HG02798 (cell line): ENCODE measurements at regions not wholly inside any gene's neighbourhood (a gene's known extent, or its start where the extent isn't known, plus 50 kb on each side); places are given as distances from the start of the nearest gene placed in this dataset.

ENCODE experiments used
- ATAC-seq: cut with Tn5 transposase; IDR thresholded peaks from one replicate; pipeline ENCODE4 v1.9.1; 2021; ENCODE audit warnings: mild to moderate bottlenecking; ENCODE audit not compliant: unreplicated experiment, poor library complexity

DNA sequence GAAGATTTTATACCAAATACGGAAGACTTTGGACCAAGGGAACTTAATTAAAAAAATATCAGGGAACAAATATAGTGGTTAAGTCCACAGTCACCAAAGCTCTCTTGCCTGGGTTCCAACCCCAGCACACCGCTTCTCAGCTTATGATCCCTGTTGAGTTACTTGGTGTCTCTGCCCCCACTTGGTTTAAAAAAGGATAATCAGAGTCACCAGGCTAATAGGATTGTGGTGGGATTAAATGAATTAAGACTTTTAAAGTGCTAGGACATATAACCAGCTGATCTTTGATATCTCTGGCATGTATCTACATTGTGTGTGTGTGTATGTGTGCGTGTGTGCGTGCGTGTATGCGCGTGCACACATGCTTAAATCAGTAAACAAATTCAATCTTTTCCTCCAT is 474.7 kb upstream of the DAB1 start:
- ATAC-seq: no peak

DNA sequence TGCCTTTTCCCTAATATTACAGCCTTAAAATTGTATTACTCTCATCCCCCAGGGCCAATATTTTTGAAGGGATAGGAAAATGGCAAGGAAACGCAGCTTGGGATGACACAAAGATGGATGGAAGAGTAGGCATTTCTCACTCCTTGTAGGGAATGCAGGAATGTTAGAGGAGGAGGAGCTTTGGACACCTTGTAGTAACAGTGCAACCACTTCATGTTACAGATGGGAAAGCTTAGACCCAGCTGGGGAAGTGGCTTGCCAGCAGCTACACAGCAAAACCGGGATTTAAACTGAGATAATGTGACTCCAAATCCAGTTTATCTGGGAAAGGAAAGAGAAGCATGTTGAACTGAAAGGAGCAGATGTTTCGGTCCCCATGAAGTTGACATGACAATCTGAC is 473.7 kb upstream of the DAB1 start:
- no peak for ATAC-seq

DNA sequence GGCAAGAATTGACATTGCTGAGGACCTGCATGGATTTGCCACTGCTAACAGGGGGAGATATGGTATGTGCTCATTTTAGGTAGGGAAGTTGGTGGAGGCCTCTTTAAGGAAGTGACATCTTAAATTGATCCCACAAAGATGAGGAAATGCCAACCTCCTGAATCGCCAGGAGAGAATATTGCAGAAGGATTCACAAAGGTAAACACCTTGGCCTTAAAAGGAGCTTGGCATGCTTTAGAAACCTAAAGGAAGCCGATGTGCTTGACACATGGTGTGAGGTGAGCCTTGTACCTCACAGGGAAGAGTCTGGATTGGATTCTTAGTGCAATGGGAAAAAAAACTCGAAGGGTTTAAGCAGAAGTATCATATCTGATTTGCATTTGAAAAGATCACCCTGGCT is 470.5 kb upstream of the DAB1 start:
- ATAC-seq: no peak

DNA sequence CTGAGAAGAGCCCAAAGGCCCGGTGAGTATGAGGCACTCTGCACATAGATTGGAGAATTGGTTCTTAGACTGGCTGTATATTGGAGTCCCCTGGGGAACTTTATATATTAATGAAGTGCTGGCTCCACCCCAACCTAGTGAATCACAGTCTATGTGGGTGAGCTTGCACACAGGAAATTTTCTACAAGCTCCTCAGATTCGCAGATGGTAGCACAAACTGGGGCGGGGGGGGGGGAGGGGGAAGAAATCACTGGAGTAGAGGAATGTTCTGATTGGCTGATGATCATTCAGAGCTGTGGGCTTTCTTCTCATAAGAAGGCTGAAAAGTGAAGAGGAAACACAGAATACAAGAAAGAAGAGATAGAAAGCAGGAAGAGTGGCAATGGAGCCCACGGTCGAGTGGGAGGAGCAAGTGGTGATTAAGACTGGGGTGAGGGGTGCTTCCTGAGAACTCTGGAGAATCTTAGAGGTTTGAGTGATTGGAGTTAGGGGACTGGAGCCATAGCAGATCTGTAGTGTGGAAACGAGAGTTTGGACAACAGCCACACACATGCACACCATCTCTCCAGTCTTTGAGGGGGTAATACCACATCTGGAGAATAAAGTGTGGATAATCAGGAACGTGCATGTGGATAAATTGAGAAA is 465.9 kb upstream of the DAB1 start:
- ATAC-seq: no peak

DNA sequence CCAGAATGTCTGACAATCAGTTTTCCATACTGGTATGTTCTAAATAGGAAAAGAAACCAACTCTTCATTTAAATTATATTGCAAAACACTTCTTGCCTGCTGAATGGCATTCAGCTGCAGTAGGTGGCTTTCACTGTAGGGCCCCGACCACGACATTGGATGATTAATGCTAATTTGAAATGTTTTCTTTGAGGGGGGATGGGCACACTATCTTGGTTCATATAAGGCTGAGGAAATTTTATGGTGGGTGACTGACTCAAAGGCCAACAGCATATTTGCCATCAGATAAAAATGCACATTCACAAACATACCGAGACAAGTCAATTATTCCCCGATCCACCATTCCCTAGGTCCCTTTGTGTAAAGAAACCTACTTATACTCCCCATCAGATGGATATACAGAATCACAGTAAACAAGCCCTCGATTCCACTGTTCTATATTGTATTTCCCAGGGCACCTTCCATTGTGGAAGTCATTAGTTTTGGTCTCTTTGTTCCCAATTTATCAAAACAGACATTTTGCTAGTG is 464.2 kb upstream of the DAB1 start:
- no peak for ATAC-seq

DNA sequence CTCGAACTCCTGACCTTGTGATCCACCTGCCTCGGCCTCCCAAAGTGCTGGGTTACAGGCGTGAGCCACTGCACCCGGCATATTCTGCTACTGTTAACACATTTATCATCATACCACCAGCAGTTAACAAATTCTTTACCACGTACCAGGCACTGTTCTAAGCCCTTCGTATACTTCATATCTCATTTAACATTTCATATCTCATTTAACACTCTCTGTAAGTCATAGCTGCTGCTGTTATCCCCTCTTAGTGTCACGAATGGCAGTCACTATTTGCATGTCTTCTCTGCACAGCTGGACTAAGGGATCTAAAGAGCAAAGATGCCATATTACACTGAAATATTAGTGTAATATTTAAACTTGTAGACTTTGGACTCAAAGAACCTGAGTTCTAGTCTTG is 462.5 kb upstream of the DAB1 start:
- no peak for ATAC-seq

DNA sequence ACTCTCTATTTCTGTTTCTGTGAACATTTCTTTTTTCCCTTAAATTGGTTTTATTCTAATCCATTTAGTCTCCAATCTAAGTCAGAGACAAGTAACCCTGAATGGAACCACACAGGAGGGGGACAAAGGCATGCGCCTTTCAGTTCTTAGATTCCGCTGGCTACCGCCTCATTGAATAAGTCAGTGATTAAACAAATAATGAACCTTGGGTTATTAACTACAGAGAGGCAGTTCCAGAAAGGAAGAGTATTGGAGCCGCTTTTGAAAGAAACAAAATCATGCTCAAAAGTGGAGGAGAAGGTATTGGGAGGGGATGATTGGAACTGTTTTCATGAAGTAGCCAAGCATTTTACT is 459.8 kb upstream of the DAB1 start:
- ATAC-seq: no peak

DNA sequence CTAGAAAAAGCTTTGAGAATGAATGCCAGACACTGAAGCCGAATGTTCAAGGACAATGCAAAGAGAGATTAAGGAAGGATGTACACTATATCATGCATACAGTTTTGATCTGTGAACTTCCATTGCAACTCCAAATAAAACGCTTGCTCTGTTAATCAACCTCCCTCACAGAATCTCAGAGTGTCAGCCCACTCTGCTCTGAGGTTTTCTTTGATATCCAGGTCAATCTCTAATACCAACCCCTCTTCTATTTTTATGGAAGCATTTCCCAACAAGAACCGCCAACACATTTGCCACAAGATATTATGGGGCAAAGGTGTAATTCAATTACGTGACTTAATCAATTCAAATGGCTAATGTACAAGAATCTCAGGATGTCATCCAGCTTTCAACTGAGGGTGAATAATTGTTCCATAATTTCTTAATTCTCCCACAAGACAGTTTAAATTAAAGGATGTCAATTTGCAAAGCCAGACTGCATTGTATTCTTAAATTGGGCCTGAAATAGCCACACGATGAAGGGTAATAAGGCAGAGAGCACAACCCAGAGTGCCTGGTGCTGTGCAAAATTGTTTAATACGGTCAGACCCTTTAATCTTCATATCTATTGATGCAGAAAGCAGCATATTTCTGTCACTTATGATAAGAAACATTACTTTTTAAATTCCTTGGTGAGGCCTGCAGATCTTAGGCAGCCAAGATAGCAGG is 459.2 kb upstream of the DAB1 start:
- no peak for ATAC-seq

DNA sequence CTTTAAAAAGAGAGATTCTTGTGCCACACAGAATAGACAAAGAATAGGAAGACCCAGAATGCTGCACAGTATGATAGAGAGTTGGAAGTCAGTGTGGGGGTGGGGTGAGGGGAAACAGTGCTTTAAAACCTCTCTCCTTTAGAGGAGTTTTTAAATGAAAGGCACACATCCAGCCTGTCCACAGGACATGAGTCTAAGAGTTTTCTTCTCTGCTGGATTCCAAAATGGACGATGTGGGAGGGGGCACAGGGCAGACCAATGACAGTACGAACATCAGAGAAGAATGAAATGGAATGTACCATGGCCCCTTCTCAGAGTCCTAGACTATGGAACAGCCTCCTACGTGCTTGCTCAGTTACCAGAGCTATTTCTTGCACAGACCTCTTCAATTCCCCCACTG is 458.2 kb upstream of the DAB1 start:
- no peak for ATAC-seq

DNA sequence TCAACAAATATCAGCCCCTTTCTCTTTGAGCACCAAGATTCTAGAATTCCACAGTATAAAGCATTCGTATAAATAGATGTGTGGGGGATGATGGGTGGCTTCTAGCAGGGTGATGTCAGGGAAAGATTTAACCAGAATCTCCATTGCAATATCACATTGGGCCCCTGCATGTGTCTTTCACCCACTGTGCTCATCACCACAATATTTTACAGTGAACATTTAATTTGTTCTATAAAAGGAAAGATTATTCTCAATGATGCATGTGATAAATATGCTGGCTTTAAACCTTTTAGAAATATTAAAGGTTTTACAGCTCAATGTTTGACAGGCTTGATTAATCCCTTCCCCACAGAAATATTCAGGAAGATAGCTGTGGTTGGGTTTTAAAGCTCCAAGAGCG is 457.8 kb upstream of the DAB1 start:
- no peak for ATAC-seq

DNA sequence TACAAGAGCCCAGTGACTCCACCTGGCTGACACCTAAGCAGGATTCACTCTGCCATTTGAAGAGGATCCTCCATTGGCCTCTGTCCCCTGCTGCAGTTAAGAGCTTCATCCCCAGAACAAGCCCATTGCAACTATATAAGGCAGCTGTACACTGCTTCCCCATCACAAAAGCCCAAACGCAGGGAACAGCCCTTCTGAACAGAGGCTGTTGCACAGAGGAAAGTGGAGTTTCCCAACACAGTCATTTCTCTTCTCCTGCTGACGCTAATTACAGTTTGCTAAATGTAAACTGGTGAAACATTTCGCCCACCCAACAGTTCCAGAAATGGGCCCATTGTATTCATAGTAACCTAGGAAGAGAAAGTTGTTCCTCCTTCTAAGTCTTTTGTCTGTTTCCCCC is 455.8 kb upstream of the DAB1 start:
- no peak for ATAC-seq

DNA sequence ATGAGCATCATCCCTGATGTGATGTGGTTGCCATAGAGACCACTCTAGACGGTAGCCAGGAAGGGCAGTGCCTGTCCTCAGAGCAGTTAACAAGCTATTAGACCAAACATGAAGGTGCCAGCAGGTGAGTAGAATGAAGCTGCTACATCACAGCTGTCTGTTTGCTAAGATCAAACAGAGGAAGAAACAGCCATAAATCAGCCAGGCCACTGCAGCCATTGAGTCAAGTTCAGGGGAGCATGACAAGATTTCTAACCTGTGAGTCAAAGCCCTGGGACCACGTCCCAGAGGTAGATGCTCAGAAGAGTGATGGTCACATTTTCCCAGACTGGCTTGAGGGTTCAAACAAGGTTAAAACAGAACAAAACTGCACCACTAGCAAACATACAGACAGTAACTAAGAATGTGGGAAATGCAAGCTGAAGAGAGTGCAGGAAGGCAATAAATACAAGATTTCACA is 450.6 kb upstream of the DAB1 start:
- no peak for ATAC-seq

DNA sequence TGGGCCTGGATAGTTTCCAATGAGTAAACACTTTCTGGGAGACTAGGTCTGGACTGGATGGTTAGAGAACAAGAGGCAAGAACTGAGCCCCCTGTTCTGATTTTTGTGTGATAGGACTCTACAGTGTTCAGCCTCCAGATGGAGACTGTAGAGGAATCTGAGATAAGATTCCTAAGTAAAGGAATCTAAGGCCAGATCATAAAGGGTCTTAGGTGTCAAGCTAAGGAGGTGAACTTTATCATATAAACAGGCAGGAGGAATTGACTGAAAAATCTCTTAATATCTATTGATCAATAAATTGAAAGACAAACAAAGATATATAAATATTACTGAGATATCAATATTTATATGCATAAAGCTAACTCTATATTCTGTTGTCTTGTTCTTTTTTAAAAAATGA is 449.1 kb upstream of the DAB1 start:
- ATAC-seq: no peak

DNA sequence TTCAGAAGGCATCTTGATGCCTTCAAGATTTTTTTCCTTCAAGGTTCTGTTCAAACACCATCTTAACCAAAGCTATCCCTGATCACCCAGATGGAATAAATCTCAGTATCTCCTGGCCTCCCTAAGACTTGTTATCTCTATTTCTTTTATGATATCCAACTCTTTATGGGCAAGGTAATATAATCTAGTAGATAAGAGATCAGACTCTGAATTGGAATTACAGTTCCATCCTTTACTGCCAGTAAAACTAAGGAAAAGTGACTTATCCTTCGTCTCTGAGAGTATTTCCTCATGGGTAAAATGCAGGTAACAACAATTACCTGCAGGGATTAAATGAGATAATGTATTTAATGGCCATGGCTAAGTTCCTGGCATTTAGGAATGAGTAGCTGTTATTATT is 445.0 kb upstream of the DAB1 start:
- no peak for ATAC-seq

DNA sequence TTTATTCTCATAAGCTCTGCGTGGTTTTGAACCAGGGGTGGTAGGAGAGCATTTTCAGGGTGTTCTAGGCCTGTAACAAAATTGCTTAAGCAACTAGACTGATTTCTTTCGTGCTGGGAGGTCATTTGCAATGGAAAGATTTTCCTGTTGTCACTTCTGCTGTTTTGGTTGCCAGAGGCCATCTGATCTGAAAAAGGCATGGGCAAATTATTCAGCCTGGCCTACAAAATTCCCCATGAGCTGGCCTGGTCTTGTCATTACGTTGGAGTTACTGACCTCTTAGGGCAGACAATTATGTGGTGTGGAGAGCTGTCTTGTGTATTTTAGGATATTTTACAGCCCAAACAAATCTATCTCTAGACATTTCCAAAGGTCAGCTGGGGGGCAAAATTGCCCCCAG is 444.4 kb upstream of the DAB1 start:
- ATAC-seq: no peak

DNA sequence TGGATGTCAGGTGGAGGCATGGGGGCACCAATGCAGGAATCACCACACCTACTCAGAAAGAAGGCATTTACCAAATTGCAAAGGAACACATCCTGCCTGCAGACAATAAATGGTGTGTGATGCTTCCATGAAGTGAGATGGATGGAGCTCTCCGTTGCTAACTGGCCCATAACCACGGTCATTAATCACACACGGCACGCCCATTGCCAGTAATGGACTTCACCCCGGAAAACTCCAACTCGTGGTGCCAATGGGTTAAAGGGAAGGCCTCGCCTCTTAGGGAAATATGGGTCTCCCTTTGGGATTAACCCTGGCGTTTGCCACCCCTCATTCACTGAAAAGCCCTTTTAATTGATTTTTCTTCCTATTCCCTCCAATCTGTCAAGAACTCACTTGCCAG is 443.1 kb upstream of the DAB1 start:
- ATAC-seq: no peak

DNA sequence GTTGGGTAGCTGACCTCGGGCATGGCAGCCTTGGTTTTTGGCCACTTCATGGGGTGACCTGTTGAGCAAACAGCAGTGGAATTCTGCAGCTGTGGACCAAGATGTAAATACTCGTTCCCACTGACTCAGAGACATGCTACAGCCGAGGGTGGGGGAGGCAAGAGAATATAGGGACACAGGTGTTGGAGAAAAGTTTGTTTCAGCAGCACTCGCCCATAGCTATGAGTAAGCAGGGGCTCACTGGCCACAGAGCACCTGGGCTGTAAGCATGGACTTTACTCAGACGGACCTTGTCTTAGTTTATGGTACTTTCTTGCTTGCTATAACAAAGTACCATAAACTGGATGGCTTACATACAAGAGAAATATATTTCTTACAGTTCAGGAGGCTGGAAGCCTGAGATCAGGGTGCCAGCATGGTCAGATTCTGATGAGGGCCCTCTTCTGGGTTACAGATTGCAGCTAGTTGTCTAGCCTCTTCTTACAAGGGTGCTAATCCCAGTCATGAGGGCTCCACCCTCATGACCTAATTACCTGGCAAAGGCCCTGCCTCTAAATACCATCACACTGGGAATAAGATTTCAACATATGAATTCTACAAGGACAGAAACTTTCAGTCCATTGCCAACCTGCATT is 437.2 kb upstream of the DAB1 start:
- ATAC-seq: no peak

DNA sequence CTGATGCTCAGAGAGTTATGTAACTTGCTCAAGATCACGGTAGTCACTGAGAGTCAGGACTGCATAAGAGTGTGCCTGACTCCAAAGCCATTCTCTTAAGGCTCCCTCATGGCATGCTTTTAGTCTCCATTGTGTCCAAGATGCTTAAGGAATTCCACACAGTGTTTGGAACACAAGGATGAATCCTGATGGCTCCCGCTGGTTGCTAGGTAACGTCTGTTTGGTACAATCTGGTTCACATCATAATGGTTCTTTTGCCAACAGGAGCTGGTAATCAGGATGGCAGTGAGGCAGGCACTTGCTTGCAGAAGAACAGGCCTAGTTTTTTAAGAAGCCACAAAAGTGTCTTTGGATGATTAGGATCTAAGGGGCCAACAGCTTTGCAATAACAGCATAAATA is 436.5 kb upstream of the DAB1 start:
- no peak for ATAC-seq

DNA sequence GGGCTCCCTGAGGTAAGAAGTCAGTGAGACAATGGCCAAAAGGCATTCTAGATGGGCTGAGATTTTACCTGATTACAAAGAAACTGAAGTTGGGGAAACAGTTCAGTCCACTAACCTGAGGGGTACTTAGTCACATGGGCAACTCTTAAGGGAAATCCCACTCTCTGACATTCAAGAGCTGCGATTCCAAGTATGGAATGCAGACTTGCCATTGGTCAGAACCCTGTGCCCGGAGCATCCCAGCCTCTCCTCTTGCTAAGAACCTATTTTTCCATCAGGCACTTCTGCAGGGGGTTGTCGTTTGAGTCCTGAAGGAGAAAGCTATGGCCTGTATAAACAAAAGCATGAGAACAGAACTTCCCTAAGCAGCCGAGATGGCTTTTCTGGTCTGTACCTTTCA is 434.9 kb upstream of the DAB1 start:
- ATAC-seq: no peak

DNA sequence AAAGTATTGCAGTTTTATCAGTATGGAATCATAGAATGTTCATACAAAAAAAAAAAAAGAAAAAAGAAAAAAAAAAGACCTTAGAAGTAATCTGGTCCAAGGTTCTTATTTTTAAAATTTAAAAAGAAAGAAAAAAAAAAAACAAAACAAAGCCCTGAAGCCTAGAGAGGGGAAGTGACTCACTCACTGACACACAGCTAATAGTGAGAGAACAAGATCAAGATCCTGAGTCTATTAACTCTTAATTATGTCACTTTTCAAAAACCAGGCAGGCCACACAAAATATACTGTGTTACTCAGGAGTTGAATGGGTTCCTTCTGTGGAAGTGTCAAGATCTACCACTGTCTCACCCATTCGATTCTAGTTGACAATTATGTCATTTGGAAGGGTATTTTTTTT is 433.9 kb upstream of the DAB1 start:
- ATAC-seq: no peak

DNA sequence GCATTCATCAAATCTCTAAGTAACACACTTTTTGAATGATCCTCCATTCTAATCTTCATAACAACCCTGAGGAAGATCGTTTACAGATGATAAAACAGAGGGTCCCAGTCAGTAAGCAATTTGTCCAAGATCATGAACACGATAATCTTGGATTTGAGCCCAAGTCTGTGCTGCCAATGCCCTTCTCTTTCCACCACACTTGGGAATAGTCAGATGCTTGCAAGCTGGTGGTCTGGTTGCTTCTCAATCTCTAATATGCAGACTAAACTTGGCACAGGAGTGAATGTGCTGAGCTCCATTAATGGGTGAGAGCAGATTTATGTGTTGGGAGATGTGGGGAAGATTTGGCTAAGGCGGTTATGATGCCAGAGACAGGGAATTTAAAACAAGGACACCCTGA is 430.6 kb upstream of the DAB1 start:
- no peak for ATAC-seq
